ENCODE measurements at regions not wholly inside any gene's neighbourhood (a gene's known extent, or its start where the extent isn't known, plus 50 kb on each side); places are given as distances from the start of the nearest gene placed in this dataset.
"Not testable (repeated sequence)": the region's sequence is repeated elsewhere in the genome, so short reads cannot be mapped to it uniquely, and the experiment has no call there.

DNA sequence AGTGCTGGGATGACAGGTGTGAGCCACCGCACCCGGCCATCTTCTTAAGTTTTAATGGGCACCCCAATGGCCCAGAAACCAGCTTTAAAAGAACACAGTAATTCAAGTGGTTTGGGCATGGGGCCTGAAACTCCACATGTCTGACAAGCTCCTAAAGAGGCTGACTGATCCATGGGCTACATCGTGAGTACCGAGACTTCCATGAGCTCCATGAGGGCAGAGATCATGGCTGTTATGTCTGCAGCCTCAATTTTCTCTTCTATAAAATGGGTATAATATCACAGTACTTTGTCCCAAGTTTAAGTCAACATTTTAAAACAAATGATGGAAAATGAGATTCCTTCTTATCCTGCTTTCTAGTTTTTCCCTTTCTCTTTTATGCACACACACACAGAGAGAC lies 397.6 kb upstream of the MAF start:
- DNase-seq = no peak

DNA sequence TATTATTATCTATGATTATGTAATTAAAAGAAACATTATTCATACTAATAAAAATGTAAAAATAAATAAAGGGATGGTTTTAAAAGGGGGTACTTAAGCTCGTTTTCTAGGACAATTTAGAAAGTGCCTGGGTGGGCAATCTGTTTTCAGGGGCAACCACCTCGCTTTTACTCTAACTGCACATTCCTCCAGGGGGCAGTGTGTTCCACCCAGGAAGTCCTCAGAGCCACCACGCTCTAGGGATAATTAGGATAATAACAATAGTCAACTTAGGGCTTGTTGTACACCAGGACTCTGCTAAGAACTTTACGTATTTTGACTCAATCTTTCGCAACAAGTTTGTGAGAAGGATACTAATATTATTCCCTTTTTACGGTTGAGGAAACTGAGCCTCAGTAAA lies 396.7 kb upstream of the MAF start:
- DNase-seq = no peak

DNA sequence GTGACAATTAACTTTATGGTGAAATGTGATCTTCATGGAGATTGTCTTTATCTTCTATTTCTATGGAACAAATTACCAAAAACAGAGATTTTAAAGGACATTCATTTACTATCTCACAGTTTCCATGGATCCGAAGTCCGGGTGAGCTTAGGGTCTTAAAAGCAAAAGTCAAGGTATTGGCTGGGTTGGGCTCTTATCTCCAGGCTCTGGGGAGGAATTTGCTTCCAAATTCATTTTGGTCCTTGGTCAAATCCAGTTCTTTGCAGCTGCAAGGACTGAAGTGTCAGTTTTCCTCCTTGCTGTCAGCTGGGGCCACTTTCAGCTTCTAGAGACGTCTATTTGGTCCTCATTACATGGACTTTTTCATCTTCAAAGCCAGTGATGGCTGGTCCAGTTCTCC lies 395.8 kb upstream of the MAF start:
- no peak for DNase-seq

DNA sequence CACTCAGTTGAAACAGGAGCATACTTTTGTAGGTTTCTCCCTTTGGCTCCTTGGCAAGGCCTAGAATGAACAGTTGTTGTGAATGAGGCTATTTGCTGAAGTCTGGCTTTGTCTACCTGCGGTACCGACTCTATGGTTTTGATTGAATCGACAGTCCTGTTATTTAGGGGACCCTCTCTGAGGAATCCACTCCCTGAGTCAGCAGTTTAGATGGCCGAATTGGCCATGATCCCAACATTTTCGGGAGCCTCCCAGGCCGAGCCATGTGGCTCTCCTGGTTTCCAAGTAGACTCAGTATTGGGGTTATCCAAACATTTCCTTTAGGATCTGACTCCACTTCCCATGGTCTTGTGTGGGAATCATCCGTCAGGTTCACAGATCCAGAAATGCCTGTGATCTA lies 394.8 kb upstream of the MAF start:
- no peak for DNase-seq

DNA sequence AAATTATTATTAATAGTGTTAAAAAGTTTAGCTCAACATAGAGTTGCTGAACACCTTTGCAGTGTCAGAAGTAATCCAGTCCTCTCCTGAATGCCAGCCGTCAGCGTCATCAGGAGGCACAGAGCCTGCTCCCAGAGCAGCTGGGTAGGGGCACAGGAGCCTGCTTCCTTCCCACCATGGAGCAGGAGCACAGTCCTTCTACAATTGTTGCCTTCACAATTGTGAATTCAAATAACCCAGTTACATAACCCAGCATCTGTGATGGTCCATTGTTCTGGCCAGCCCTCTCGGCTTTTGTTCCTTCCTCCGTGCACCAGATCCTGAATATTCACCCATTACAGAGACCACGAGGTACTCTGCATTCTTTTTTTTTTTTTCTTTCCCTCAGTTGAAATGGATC lies 393.9 kb upstream of the MAF start:
- no peak for DNase-seq

DNA sequence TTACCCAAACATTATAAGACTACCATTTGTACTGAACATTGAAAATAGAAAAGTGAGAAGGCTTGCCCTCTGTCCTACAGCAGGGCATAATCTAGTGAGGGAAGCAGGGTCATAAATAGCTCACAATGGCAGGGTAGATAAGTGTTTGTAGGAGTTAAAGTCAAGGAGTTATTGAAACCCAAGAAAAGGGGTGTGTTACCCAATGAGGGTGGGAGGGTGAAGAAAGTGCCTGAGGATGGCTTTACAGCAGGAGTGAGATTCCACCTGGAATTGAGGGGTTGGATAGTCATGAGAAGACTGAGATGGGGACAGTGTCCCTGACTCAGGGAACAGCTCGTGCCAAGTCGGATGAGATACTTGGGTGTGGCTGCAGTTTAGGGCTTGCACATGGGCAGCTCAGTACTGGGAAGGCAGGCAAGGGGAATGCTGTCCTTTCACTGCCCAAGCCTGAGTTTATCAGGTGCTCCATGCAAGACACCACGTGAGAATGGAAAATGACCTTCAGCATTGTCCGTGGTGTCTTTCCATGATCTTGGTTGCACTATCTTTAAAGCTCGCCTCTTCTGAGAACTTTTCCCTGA lies 393.2 kb upstream of the MAF start:
- no peak for DNase-seq

DNA sequence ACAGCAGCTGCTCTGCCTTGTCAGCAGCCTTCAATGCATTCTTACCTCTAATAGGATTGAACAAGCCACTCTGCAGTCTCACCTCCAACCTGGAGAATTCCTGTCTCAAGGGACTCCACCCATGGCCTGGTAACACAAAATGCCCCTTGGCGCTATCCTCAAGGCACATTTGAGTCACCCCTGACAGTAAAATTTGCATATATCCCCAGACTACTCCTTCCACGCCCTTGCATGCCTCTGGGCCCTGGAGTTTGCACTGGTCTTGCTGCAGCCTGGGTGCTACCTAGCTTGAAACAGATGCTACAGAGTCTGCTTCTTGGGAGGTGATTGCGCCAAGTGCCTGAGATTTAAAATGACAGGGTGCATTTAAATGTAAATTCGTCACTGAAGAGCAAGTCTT lies 391.4 kb upstream of the MAF start:
- no peak for DNase-seq

DNA sequence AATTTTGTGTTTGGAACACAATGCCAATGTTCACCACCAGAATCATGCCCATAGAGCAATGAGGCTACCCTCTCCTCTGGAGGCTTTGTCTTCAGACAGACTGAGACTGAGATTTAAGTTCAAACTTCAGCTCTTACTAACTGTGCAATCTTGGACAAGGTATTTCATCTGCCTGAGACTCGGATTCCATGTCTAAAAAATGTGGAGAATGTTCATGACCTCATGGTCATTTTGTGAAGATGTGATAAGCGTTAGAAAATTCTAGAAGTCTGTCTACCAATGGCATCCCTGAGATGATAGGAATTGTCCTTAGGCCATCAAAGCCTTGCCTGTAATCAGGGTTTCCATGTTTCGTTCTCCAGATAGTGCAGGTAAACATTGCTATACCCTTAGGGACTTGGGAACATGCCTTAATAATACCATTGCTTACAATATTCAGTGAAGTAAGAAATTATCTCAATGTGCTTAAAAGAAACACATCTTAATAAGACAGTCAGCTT lies 388.2 kb upstream of the MAF start:
- no peak for DNase-seq

DNA sequence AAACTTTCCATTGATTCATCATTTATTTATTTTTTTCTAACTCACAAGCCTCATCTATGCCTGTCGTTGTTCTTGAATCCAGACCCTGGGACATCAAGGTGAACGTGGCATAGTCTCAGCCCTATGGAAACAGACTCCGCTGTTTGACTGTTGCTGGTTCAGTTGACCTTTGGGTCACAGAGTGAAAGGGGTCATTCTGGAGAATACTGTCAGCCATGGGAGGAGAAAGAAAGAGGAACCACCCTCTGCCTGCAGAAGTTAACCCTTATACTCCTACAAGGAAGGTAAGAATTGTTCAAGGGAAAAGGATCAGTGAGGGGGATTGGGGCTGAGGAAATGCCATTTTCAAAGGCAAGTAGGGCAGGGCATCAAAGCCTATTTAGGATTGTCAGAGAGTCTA lies 387.6 kb upstream of the MAF start:
- no peak for DNase-seq

DNA sequence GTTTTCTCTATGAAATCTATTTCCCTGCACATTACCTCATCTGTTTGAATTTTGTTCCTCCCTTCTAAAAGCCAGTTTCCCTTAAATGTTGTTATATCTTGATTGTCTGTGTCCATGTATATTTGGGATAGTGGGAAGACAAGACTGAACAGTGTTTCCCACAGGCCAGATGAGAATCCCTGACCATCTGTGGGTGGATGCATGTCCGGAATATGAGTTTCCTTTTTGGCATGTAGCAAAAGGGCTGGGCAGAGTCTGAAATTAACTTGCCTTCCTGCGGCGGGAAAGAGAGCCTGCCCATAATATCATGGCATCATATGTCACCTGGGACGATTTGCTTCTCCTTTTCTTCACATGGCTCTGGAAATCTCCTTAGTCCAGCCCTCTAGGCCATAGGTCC lies 385.8 kb upstream of the MAF start:
- DNase-seq = no peak

DNA sequence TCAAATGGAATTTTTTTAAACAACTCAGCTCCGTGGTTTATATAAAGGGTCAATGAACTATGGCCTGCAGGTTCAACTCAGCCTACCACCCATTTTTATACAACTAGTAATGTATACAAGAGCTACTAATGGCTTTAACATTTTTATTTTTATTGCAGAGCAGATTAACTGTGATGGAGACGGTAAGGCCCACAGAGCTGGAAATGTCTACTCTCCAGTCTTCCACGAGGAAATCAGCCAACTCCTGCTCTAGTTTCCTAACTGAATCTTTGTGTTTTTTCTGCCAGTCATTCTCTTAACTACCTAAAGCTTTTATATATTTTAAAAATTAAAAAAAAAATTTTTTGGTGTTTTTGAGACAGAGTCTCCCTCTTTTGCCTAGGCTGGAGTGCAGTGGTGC lies 385.1 kb upstream of the MAF start:
- no peak for DNase-seq

DNA sequence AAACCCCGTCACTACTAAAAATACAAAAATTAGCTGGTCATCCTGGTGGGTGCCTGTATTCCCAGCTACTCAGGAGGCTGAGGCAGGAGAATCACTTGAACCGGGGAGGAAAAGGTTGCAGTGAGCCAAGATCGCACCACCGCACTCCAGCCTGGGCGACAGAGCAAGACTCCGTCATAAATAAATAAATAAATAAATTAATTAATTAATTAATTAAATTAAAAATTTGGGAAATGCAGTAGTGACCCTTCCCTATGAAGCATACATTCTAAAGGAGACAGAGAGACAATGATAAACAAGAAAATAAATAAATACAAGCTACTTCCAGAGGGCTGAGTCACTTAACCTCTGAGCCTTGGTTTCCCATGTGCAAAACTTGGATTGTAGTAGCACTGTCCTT lies 383.6 kb upstream of the MAF start:
- not testable (repeated sequence) for DNase-seq

DNA sequence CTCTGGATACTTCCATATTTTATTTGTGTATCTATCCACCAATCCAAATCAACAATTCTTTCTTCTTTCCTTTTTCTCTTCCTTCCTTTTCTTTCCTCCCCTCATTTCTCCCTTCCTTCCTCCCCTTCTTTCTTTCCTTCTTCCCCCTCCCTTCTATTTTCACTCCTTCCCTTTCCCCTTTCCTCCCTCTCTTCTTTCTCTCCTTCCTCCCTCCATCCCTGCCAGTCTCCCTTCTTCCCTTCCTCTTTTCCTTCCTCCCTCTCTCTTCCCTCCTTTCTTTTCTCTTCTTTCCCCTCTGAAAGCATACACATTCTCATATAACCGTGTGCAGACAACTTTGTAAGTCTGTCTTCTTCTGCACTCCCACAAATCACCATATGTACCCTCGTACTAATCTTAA lies 382.3 kb upstream of the MAF start:
- no peak for DNase-seq

DNA sequence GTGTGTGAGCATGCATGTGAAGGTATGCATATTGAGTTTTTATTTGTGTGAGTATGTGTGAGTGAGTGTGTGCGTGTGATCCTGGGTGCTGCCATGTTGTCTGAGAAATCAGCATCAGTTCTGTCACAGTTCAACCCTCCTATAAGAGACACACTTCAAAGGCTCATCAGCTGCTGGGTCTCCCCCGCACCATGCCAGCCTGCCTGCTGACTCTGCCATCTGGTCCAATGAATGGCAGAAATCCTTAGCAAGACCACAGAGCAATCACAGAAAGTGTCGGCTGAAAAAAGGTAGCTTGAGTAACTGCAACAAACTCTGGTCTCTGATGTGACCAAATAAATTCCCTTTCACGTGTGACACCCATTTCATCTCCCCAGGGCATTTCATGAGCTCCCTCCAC lies 381.8 kb upstream of the MAF start:
- DNase-seq = no peak

DNA sequence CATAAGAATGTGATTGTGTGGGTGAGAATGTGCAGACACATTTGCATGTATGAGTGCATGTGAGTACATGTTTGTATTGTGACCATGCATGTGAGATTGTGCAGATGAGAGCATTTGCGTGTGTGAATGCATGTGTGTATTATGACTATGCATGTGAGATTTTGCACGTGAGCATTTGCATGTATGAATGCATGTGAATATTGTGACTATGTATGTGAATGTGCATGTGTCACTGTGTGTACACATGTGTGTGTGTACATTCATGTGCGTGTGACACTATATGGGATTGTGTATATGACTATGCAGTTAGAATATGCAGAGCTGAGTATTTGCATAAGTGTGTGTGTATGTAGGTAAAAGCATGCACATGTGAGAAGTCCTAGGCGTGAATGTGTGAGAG lies 381.3 kb upstream of the MAF start:
- no peak for DNase-seq

DNA sequence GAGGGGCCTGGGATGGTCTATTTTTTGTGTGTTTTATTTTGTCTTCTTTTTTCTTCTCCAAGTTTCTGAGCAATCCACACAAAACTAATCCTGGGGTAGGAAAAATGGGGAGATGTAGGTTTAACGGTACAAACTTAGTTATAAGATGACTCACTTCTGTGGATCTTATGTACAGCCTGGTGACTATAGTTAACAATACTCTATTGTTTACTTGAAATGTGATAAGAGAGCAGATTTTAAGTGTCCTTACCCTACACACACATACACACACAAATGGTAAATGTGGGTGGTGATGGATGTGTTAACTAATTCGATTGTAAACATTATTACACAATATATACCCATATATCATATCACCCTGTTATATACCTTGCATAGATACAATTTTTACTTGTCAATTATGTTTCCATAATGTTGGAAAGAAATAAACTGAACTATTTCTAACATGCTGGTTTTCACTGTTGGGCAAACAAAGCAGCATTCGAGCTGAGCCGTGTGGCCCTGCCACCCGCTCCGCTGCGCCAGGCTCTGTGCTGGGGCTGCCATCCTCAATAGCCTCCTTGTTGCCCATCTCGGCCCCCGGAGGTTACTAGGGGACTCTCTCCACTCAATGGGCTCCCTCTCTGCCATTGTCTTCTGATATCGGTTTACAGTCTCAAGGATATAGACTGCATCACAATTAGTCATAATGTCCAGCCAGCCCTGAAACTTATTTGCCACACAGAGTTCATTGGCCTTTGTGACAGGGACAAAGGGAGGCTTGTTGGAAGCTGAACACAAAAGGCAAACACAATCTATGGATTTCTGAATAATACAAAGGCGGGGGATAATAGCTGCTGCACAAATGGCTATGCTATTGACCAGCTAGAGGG lies 380.3 kb upstream of the MAF start:
- DNase-seq = no peak

DNA sequence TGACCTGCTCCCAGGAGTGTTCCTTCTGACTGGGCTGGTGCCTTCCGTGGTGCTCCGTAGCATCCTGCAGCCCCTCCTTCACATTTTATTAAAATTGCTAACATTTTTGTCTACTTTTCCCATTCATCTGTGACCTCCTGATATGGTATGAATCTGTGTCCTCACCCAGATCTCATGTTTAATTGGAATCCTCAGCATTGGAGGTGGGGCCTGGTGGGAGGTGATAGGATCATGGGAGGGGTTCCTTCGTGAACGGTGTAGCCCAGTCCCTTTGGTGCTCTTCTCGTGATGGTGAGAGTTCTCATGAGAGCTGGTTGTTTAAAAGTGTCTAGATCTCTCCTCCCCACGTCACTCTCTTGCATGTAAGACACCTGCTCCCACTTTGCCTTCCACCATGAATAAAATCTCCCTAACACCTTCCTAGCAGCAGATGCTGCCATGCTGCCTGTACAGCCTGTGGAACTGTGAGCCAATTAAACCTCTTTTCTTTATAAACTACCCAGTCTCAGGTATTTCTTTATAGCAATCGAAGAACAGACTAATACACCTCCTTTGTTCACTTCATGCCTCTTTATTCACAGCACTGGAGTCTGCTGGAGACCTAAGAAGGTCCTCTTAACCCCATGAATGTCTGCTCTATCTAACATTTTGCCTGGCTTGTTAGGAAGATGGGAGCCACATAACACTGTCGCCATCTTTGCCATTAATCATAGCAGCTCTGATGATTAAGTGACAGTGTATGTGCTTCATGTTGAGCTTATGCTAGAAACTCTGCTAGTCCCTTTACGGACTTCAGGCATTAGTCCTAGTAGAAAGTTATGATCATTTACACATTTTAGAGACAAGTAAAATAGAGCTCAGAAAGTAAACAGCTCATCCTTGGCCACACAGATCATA lies 377.7 kb upstream of the MAF start:
- DNase-seq = no peak

DNA sequence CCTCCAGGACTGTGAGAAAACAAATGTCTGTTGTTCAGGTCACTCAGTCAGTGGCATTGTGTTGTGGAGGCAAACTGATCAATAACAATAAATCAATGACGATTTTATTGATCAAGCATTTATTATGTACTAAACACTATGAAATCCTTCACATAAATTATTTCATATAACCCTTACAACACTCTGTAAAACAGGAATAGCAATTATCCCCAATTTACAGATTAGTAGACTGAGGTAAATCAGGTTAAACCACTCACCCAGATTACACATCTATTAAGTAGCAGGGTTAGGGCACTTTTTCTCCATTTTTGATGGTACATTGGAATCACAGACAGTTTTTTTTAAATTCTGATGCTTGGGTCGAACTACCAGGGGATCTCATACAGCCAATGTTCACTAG lies 372.8 kb upstream of the MAF start:
- DNase-seq = no peak

DNA sequence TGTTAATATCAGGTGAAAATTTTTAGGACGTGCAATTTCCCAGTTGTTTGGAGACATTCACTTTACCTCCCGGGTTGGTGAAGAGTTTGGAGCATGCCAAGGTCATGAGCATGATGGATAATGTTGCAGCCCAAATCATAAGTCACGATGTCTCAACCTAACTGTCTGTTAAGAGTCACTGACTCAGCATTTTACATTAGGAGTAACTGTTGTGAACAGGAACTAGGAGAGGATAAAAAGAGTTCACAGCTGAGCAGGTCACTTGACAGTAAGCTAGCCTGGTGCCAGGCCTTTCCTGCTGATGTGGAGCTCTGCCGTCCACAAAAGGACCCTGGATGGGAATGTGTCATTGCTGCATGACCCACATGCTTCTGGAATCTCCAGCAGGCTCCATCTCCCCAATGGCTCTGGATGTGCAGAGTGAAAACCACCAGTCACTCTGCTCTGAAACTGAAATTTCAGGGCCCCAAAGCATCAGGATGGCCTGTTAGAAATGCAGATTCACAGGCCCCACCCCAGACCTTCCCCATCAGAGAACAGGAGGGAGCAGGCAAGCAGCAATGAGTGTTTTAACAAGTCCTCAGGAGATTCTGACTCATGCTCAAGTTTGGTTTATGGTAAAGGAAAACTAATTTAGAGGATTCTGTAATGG lies 371.6 kb upstream of the MAF start:
- DNase-seq = no peak

DNA sequence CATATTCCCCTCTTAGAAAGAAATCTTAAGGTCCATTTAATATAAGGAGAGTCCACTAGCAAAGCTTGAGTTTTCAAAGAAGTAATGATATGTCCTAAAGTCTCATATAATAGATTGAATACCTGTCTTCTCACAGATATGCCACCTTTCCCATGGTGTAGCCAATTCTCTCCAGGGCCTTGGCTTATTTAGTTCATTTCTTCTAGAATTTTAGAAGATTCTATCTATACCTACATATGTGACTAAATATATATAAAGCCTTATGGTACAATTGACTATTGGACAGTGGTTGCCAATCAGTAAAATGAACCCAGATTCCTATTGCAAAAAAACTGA lies 370.7 kb upstream of the MAF start:
- DNase-seq = no peak

DNA sequence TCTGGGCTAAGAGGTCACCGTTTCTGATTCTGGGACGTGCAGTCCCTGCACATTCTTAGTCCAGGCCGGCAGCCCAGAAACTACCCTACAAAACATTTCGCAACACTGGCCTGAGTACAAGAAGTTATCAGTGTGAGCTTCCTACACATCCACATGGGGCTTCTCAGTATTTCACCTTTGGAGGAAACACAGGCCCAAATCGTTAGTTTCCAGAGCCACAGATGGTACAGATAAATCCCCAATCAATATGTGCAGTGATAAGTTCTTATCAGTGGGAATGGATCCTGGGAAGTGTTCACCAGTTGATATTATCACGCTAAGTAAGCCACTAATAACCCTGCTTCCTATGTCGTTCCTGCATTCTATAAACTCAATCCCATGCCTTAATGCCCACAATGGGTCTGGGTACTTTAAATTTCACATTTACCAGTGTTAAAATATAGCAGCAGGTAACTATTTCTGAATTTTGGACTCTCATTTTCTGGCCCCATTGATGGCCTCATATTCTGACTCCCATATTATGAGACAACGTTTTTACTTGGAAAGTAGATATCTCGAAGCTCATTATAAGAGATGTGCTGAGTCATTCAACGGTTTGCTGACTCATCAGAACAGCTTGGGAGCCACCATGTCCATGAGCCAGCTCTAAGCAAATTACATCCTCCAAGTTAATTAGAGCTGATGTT lies 370.2 kb upstream of the MAF start:
- no peak for DNase-seq

DNA sequence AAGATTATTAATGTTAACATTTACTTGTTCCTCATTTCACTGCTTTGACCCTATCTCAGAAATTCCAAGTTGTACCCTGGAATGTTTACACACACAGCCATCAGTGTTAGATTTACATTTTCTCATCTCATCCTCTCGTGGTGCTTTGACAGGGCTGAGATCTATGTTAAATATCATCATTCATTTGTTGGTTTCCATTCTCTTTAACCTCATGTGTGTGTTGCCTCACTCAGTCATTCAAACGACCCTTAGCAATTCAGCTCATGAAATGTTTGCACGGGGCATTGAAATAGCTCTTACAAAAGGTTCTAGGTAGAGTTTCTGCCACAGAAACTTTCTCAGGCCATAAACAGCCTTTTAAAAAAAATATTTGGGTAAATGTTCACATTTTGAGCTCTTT lies 369.6 kb upstream of the MAF start:
- no peak for DNase-seq

DNA sequence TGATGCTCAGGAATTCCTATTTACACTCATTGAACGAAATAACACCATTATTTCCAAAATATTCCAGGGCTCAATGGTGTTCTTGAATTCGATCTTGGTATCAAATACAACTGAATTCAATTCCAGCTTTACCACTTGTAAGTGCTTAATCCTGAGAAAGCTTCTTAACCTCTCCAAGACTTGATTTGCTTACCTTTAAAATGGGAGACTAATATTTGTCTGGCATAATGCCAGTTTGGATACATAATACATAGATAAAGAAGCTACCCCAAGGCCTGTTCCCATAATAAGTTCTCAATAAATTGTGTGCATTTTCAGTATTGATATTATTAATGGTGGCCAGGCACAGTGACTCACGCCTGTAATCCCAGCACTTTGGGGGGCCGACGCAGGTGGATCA lies 368.9 kb upstream of the MAF start:
- DNase-seq = no peak

Data from NCI-H2081 (cell line).